ENCODE measurements at regions not wholly inside any gene's neighbourhood (a gene's known extent, or its start where the extent isn't known, plus 50 kb on each side); places are given as distances from the start of the nearest gene placed in this dataset.

DNA sequence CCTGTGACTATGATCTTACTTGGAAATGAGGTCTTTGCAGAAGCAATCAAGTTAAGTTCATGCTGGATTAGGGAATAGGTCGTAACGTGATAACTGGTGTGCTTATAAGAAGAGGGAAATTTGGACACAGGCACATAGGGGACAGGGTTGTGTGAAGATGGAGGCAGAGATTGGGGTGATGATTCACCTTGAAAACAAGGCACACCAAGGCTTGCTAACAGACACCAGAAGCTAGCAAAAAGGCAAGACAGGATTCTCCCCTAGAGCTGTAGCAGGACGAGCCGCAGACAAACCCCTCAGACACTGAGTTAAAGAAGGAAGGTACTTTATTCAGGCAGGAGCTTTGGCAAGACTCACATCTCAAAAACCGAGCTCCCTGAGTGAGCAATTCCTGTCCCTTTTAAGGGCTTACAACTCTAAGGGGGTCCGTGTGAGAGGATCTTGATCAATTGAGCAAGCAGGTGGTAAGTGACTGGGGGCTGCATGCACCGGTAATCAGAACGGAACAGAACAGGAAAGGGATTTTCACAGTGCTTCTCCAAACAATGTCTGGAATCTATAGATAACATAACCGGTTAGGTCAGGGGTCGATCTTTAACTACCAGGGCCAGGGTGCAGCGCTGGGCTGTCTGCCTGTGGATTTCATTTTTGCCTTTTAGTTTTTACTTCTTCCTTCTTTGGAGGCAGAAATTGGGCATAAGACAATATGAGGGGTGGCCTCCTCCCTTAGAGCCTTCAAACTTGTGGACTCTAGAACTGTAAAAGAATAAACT, 57.5 kb upstream of the S1PR3 start:
- no peak for TF ChIP-seq SIN3A (IDR thresholded peaks at IDR 0.05; ENCODE audit: borderline replicate concordance, insufficient read depth, low read length)
- TF ChIP-seq, protein P1, sequence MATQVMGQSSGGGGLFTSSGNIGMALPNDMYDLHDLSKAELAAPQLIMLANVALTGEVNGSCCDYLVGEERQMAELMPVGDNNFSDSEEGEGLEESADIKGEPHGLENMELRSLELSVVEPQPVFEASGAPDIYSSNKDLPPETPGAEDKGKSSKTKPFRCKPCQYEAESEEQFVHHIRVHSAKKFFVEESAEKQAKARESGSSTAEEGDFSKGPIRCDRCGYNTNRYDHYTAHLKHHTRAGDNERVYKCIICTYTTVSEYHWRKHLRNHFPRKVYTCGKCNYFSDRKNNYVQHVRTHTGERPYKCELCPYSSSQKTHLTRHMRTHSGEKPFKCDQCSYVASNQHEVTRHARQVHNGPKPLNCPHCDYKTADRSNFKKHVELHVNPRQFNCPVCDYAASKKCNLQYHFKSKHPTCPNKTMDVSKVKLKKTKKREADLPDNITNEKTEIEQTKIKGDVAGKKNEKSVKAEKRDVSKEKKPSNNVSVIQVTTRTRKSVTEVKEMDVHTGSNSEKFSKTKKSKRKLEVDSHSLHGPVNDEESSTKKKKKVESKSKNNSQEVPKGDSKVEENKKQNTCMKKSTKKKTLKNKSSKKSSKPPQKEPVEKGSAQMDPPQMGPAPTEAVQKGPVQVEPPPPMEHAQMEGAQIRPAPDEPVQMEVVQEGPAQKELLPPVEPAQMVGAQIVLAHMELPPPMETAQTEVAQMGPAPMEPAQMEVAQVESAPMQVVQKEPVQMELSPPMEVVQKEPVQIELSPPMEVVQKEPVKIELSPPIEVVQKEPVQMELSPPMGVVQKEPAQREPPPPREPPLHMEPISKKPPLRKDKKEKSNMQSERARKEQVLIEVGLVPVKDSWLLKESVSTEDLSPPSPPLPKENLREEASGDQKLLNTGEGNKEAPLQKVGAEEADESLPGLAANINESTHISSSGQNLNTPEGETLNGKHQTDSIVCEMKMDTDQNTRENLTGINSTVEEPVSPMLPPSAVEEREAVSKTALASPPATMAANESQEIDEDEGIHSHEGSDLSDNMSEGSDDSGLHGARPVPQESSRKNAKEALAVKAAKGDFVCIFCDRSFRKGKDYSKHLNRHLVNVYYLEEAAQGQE (IDR thresholded peaks at IDR 0.05; ENCODE audit: insufficient read depth in 1 of 2, low read depth in 2 of 2, low read length in 2 of 2): no peak
- no peak for TF ChIP-seq POLR2AphosphoS5 (IDR thresholded peaks at IDR 0.05; ENCODE audit: low read depth, low read length)
- TF ChIP-seq FOXP2 (optimal IDR thresholded peaks at IDR 0.05; ENCODE audit: borderline replicate concordance, extremely low read depth, extremely low read length, insufficient read depth): no peak
- no peak for TF ChIP-seq TAF1 (IDR thresholded peaks at IDR 0.05; ENCODE audit: borderline replicate concordance, insufficient read depth, low read length)

DNA sequence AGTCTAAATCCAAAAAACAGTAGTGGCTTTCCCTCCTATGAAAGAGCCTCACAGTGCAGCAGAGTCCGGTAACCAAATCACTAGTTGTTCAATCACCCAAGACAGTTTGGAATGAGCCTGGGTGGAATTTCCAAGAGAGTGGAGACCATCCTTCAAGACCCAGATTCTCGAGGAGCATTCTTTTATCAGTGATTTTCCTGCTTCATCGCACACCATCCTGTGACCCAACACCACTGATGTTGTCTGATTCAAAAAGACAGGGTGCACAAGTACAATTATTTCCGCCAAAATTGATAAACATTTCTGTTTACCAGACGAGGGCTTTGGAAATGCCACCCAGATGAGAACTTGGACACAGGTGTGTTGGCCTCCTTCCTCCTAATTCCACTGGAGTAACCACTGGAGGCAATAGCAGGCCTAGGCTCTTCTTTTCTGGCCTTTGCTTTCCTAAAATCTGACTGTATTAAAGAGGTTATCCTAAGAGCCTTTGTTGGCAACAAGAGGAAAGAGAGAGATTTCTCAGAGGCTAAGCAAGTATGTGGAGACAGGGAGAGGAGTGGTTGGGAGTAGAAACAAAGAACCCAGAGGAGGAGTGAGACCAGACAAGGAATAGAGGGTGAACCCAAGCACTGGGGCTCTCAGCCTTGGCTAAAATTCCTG, 56.3 kb upstream of the S1PR3 start:
- TF ChIP-seq TAF1 (IDR thresholded peaks at IDR 0.05; ENCODE audit: borderline replicate concordance, insufficient read depth, low read length) (no peak), POLR2AphosphoS5 (IDR thresholded peaks at IDR 0.05; ENCODE audit: low read depth, low read length) (no peak), SIN3A (IDR thresholded peaks at IDR 0.05; ENCODE audit: borderline replicate concordance, insufficient read depth, low read length) (no peak), FOXP2 (optimal IDR thresholded peaks at IDR 0.05; ENCODE audit: borderline replicate concordance, extremely low read depth, extremely low read length, insufficient read depth) (no peak)
- TF ChIP-seq, protein P1 (IDR thresholded peaks at IDR 0.05; ENCODE audit: insufficient read depth in 1 of 2, low read depth in 2 of 2, low read length in 2 of 2): no peak

DNA sequence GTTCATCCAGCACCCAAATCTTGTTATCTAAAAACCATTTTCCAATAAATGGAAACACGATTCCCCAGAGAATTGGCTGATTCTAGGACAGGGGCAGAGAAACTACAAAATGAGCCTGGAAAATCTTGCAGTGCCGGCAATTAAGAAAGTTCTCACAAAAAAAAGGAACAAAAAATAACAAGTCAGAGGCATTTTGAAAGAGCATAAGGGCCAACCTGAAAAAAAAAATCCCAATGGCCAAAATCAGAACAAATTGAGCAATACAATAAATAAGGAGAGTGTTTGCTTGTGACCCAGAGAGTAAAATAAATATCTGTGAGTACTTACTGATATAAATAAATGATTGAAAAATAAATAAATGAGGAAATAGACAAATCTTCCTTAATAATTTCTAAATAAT, 55.1 kb upstream of the S1PR3 start:
- TF ChIP-seq POLR2AphosphoS5 (IDR thresholded peaks at IDR 0.05; ENCODE audit: low read depth, low read length): no peak
- no peak for TF ChIP-seq TAF1 (IDR thresholded peaks at IDR 0.05; ENCODE audit: borderline replicate concordance, insufficient read depth, low read length)

DNA sequence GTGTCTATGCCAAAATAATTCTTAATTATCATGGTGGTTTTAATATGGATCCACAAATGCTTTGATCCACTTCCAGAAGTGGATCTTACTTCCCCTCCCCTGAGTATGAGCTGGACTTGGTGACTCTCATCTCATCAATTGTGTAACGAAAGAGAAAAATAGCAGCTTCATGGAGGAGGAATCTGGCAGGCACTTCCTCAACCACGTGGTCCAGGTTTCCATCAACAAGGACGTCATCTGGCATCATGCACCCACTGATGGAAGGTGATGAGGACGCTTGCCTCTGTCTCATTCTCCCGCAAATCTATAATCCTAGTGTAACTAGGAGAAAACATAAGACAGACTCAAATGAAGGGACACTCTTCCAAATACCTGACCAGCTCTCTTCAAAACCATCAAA, 54.6 kb upstream of the S1PR3 start:
- TF ChIP-seq TAF1 (IDR thresholded peaks at IDR 0.05; ENCODE audit: borderline replicate concordance, insufficient read depth, low read length) (no peak), SIN3A (IDR thresholded peaks at IDR 0.05; ENCODE audit: borderline replicate concordance, insufficient read depth, low read length) (no peak), FOXP2 (optimal IDR thresholded peaks at IDR 0.05; ENCODE audit: borderline replicate concordance, extremely low read depth, extremely low read length, insufficient read depth) (no peak), POLR2AphosphoS5 (IDR thresholded peaks at IDR 0.05; ENCODE audit: low read depth, low read length) (no peak)
- TF ChIP-seq, protein P1 (IDR thresholded peaks at IDR 0.05; ENCODE audit: insufficient read depth in 1 of 2, low read depth in 2 of 2, low read length in 2 of 2): no peak

DNA sequence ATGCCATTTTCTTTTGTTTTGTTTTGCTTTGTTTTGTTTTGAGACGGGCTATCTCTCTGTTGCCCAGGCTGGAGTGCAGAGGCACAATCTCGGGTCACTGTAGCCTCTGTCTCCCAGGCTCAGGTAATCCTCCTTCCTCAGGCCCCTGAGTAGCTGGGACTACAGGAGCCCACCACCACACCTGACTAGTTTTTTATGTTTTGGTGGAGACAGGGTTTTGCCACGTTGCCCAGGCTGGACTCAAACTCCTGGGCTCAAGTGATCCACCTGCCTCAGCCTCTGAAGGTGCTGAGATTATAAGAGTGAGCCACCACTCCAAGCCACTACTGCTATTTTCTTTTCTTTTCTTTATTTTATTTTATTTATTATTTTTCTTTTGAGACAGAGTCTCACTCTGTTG, 54.0 kb upstream of the S1PR3 start:
- TF ChIP-seq, protein P1 (IDR thresholded peaks at IDR 0.05; ENCODE audit: insufficient read depth in 1 of 2, low read depth in 2 of 2, low read length in 2 of 2): no peak
- TF ChIP-seq POLR2AphosphoS5 (IDR thresholded peaks at IDR 0.05; ENCODE audit: low read depth, low read length) (no peak), FOXP2 (optimal IDR thresholded peaks at IDR 0.05; ENCODE audit: borderline replicate concordance, extremely low read depth, extremely low read length, insufficient read depth) (no peak), TAF1 (IDR thresholded peaks at IDR 0.05; ENCODE audit: borderline replicate concordance, insufficient read depth, low read length) (no peak), SIN3A (IDR thresholded peaks at IDR 0.05; ENCODE audit: borderline replicate concordance, insufficient read depth, low read length) (no peak)

Measured in PFSK-1 (cell line).